Mucosa of rectum (tissue), 2 donors: ENCODE measurements at regions not wholly inside any gene's neighbourhood (a gene's known extent, or its start where the extent isn't known, plus 50 kb on each side); places are given as distances from the start of the nearest gene placed in this dataset.

Experiments
- H3K27ac ChIP-seq, 2 donors: one replicate each; pipeline ENCODE4 v1.7.0; 2013; ENCODE audit warnings: inconsistent platforms in 2 of 2, low read depth in 2 of 2, low read length in 2 of 2
- H3K27me3 ChIP-seq, 2 donors: one replicate each; pipeline ENCODE4 v1.7.0; 2013; ENCODE audit warnings: low read length in 2 of 2; ENCODE audit not compliant: control insufficient read depth in 2 of 2, insufficient read depth in 2 of 2
- H3K36me3 ChIP-seq, 2 donors: one replicate each; pipeline ENCODE4 v1.7.0; 2013; ENCODE audit warnings: low read length in 2 of 2; ENCODE audit not compliant: control insufficient read depth in 2 of 2, insufficient read depth in 2 of 2
- H3K4me1 ChIP-seq, 2 donors: one replicate each; pipeline ENCODE4 v1.7.0; 2013; ENCODE audit warnings: low read length in 2 of 2, mild to moderate bottlenecking in 1 of 2; ENCODE audit not compliant: control insufficient read depth in 2 of 2, insufficient read depth in 2 of 2
- H3K4me3 ChIP-seq, 2 donors: one replicate each; pipeline ENCODE4 v1.7.0; 2013; ENCODE audit warnings: low read length in 2 of 2
- H3K9ac ChIP-seq, 2 donors: one replicate each; pipeline ENCODE4 v1.7.0; 2013; ENCODE audit warnings: low read length in 2 of 2, low read depth in 1 of 2, mild to moderate bottlenecking in 1 of 2
- H3K9me3 ChIP-seq, 2 donors: one replicate each; pipeline ENCODE4 v1.7.0; 2013; ENCODE audit warnings: low read length in 2 of 2; ENCODE audit not compliant: control insufficient read depth in 2 of 2
- donor health status: healthy.
- donor health status: Normal muscosa, but diverticular disease.

DNA sequence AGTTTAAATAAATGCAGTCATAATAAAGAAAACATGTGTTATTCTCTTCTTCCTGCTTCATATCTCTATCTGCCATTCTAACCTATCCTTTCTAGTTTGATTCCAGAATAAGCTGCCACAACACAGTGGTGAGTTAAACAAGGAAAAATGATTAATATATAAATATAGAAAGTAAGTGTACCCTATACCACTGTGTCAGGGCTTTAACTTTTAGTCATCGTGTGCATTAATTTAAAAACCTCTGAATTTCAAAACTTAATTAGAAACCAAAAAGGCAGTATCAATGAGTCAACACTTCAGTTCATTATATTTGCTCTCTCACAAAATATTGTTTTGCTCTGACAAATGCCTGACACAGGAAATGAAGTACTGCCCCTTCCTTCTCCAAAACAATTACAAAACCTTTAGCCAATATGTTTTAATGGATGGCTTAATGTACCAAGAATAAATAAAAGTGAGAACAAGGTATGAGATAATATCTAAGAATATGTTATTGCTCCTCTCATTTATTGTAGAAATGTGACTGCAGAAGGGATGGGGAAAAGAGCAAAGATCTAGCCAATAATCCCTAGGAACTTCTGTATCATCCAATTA lies 634.8 kb downstream of the KCNT2 start:
- no peak overlapping the region for H3K9ac ChIP-seq
- H3K36me3 ChIP-seq = no peaks in the 10 kb centered on the region
- H3K9me3 ChIP-seq = no peaks in the 10 kb centered on the region
- no peaks in the 10 kb centered on the region for H3K27me3 ChIP-seq
- no peaks in the 10 kb centered on the region for H3K4me1 ChIP-seq
- H3K4me3 ChIP-seq = no peak overlapping the region
- no peak overlapping the region for H3K27ac ChIP-seq

GRCh38 chr1:195971589-195971988 lies 636.7 kb downstream of the KCNT2 start:
- no peak overlapping the region for H3K27ac ChIP-seq
- no peaks in the 10 kb centered on the region for H3K36me3 ChIP-seq
- no peaks in the 10 kb centered on the region for H3K27me3 ChIP-seq
- H3K9me3 ChIP-seq = no peaks in the 10 kb centered on the region
- no peaks in the 10 kb centered on the region for H3K4me1 ChIP-seq
- no peak overlapping the region for H3K4me3 ChIP-seq
- H3K9ac ChIP-seq = no peak overlapping the region

- Histone ChIP-seq H3K9ac (no peak overlapping the region), H3K4me1 (no peaks in the 10 kb centered on the region), H3K27ac (no peak overlapping the region), H3K27me3 (no peaks in the 10 kb centered on the region), H3K9me3 (no peaks in the 10 kb centered on the region), H3K4me3 (no peak overlapping the region), H3K36me3 (no peaks in the 10 kb centered on the region)
These were observed 638.0 kb downstream of the KCNT2 start for GRCh38 chr1:195970209-195970608.

- no peaks in the 10 kb centered on the region for H3K9me3 ChIP-seq
- H3K4me3 ChIP-seq = no peak overlapping the region
- H3K9ac ChIP-seq = no peak overlapping the region
- no peak overlapping the region for H3K27ac ChIP-seq
- H3K4me1 ChIP-seq = no peaks in the 10 kb centered on the region
- H3K27me3 ChIP-seq = no peaks in the 10 kb centered on the region
- no peaks in the 10 kb centered on the region for H3K36me3 ChIP-seq
These were observed 642.8 kb downstream of the KCNT2 start for GRCh38 chr1:195965475-195965874.

DNA sequence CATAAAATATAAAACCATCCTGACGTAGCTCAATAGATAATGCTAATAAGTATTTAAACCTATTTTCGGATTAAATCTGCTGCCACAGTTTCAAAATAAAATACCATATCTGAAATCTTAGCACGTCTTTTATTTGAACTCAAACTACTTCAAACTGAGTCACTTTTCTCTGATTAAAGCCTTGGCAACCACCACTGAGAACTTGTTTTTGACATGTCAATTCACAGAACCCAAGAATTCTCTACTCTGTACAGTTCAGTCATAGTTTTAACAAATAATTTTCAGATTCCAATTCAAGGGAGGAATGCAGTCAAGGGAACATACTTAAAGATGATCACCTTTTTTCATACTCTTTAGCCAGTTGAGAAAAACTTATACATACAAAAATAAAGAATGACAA lies 643.2 kb downstream of the KCNT2 start:
- Histone ChIP-seq H3K27me3 (no peaks in the 10 kb centered on the region), H3K36me3 (no peaks in the 10 kb centered on the region), H3K9me3 (no peaks in the 10 kb centered on the region), H3K27ac (no peak overlapping the region), H3K4me3 (no peak overlapping the region), H3K4me1 (no peaks in the 10 kb centered on the region), H3K9ac (no peak overlapping the region)

GRCh38 chr1:195964516-195964915 lies 643.7 kb downstream of the KCNT2 start:
- no peak overlapping the region for H3K27ac ChIP-seq
- no peaks in the 10 kb centered on the region for H3K27me3 ChIP-seq
- no peaks in the 10 kb centered on the region for H3K9me3 ChIP-seq
- H3K9ac ChIP-seq = no peak overlapping the region
- no peak overlapping the region for H3K4me3 ChIP-seq
- H3K4me1 ChIP-seq = no peaks in the 10 kb centered on the region
- H3K36me3 ChIP-seq = no peaks in the 10 kb centered on the region

- Histone ChIP-seq H3K9ac (no peak overlapping the region), H3K36me3 (no peaks in the 10 kb centered on the region), H3K9me3 (no peaks in the 10 kb centered on the region), H3K4me3 (no peak overlapping the region), H3K4me1 (no peaks in the 10 kb centered on the region), H3K27me3 (no peaks in the 10 kb centered on the region), H3K27ac (no peak overlapping the region)
These were observed 646.2 kb downstream of the KCNT2 start for GRCh38 chr1:195962051-195962450.

DNA sequence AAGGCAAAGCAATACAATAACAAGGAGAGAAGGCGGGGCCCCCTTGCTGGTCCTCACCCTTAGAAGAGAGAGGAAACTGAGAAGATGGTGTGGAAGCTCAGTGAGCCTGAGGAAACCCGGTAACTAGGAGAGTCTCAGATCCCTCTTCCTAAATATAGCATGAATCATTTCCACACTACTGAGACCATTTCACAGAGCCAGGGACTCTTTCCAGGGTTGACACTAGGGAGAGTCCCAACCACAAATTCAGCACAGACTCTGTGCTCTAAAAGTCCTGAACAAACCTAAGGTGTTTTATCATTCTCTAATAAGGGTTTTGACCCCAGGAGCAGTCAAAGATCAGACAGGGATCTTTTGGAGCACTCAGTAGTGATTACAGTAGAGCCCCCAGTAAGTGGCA lies 647.7 kb downstream of the KCNT2 start:
- H3K9me3 ChIP-seq = no peaks in the 10 kb centered on the region
- H3K4me3 ChIP-seq = no peak overlapping the region
- no peak overlapping the region for H3K9ac ChIP-seq
- no peaks in the 10 kb centered on the region for H3K27me3 ChIP-seq
- H3K27ac ChIP-seq = no peak overlapping the region
- no peaks in the 10 kb centered on the region for H3K4me1 ChIP-seq
- H3K36me3 ChIP-seq = no peaks in the 10 kb centered on the region

GRCh38 chr1:195958131-195958530 lies 650.1 kb downstream of the KCNT2 start:
- Histone ChIP-seq H3K36me3 (no peaks in the 10 kb centered on the region), H3K27ac (no peak overlapping the region), H3K4me3 (no peak overlapping the region), H3K27me3 (no peaks in the 10 kb centered on the region), H3K4me1 (no peaks in the 10 kb centered on the region), H3K9me3 (no peaks in the 10 kb centered on the region), H3K9ac (no peak overlapping the region)

GRCh38 chr1:195956845-195957244 lies 651.4 kb downstream of the KCNT2 start:
- H3K27ac ChIP-seq = no peak overlapping the region
- H3K9ac ChIP-seq = no peak overlapping the region
- no peak overlapping the region for H3K4me3 ChIP-seq
- no peaks in the 10 kb centered on the region for H3K4me1 ChIP-seq
- H3K36me3 ChIP-seq = no peaks in the 10 kb centered on the region
- no peaks in the 10 kb centered on the region for H3K9me3 ChIP-seq
- no peaks in the 10 kb centered on the region for H3K27me3 ChIP-seq

DNA sequence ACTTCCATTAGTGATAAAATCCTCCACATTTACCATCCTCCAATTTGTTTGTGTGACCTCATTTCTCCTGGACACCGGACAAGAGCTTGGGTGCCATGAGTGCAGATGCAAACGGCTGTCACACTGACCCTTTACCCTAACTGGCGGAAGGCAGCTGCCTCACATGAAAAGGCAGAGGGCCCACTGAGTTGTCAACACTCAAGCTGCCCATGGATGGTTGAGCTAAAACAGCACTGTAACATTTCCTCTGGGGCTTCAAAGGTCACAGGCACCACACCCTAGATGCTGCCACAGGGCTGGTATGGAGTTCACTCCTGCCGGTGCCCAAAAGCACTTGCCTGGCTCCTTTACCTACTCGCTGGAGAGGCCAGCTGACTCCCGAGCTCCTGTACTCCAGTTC lies 653.4 kb downstream of the KCNT2 start:
- no peaks in the 10 kb centered on the region for H3K36me3 ChIP-seq
- no peaks in the 10 kb centered on the region for H3K27me3 ChIP-seq
- H3K4me1 ChIP-seq = no peaks in the 10 kb centered on the region
- no peak overlapping the region for H3K4me3 ChIP-seq
- no peak overlapping the region for H3K27ac ChIP-seq
- no peaks in the 10 kb centered on the region for H3K9me3 ChIP-seq
- no peak overlapping the region for H3K9ac ChIP-seq
